Stimulated activated CD4-positive, alpha-beta T cell treated with anti-CD3 and anti-CD28 coated beads, Interleukin-1b, Interleukin-23, amount 100 ng/mL, for 48 hours (primary cell): ENCODE measurements at regions not wholly inside any gene's neighbourhood (a gene's known extent, or its start where the extent isn't known, plus 50 kb on each side); places are given as distances from the start of the nearest gene placed in this dataset.
"Not testable (repeated sequence)": the region's sequence is repeated elsewhere in the genome, so short reads cannot be mapped to it uniquely, and the experiment has no call there.

Experiments used
- DNase-seq: peaks from one replicate; pipeline ENCODE4 v3.0.0-alpha.2; 2020

GRCh38 chr5:67978171-67978570 is 237.4 kb upstream of the PIK3R1 start:
- DNase-seq, result no peak

DNA sequence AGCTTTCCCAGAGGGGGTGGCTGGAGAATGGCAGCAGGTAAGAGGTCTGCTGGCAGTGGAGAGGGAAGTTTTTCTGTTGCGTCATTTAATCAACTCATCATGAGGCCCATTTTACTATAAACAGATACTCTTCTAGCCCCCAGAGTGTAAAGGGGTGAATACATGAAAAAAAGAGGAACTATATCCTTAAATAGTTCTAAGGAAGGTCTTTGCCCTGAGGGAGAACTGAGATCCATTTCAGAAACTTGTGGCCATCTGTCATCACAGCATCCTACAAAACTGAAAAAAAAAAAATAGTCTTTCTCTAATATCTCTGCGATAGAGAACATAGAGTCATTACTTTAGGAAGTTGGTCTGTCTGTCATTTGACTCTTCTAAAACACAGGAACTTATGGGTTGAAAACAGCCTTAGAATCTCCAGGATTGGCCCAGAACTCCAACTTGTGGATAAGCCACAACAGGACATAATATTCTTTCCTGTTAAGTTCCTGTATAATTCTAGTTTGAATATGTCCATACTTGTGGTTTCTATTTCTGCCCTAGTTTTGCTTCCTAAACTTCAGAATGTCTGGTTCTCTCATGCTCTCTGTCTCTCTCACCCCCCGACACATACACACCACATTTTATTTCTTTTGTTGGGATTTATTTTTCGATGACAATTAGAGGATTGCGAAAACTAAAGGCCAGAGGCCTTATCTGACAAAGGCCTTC is 238.5 kb upstream of the PIK3R1 start:
- no peak for DNase-seq

DNA sequence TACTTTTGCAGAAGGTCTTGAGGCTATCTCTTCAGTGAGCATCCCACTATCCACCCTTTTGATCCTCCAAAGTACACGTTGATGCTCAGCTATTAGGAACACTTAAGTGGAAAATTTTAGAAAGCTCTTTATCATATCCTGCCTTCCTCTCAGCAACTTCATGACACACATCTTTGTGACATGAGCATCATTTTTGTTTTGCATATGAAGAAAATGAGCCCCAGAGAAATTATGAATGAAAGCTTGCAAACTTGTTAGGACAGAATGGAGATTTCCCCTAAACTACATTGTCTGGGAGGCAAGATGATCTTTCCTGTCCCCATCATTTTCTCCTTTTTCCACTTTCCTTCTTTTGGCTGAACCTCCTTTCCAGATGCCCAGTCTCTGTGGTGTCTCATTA is 239.4 kb upstream of the PIK3R1 start:
- no peak for DNase-seq

DNA sequence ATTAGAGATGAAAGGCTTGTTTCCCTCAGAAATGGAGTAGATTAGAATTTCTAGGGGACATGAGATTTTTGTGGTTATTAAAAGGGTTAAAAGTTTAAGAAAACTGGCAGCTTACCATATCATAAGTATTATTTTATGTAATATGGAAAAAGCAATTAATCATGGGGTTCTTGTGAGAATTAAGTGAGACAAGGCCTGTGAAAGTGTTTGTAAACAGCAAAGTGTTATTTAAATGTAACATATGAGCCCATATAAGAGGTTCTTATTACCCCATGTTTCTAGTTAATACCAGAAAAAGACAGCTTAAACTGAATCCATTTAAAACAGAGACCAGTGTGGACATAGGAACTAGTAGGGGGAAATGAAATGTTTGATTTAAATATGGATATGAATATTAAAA is 241.1 kb upstream of the PIK3R1 start:
- no peak for DNase-seq

GRCh38 chr5:67974054-67974453 is 241.5 kb upstream of the PIK3R1 start:
- no peak for DNase-seq

DNA sequence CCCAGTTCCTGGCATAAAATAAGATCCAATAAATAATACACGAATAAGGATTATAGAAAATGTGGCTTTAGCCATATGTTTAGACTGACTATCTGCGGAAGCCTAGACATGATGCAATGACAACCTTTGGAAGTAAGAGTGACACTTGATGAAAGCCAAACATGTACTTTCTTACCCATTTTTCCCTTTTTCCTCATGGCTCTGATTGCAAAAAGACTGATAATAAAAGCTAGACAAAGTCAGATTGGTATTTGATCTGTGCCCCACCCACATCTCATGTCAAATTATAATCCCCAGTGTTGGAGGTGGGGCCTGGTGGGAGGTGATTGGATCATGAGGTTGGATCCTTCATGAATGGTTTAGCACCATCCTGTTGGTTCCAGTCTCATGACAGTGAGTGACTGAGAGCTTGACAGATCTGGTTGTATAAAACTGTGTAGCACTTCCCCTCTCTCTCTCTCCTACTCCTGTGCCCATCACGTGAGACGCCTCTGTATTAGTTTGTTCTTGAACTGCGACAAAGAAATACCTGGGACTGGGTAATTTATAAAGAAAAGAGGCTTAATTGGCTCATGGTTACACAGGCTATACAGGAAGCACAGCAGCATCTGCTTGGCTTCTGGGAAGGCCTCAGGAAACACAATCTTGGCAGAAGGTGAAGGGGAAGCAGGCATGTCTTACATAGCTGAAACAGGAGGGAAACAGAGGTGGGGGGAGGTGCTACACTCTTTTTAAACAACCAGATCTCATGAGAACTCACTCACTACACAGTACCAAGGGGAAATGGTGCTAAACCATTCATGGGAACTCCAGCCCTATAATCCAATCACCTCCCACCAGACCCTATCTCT is 243.4 kb upstream of the PIK3R1 start:
- no peak for DNase-seq

DNA sequence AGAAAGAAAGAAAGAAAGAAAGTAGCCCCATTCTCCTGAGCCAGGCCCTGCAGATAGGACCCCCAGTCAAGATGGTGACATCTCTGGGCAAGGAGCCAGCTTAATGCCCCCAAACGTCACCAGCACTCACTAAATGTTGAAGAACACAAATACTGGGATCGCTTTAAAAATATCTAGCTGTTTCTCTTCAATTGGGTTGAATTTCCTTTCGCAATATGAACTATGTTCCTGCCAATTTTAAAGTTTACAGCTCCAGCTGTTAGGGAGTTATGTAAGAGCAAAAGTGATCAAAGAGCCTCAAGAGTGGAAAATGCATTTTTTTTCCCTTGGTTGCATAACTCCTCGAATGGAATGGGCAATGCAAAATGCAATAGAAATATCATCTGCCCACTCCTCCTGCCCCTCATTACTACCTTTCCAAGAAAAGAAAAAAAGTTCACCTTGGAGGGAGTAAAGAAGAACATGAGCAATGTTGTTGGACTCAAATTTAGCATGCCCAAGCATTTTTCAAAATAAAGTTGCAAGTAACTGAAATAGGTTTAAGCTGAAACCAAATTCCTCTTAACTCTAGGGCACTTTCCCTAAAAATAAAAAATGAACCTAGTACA is 244.2 kb upstream of the PIK3R1 start:
- no peak for DNase-seq

- DNase-seq, result no peak
Measured at GRCh38 chr5:67969631-67970030, 245.9 kb upstream of the PIK3R1 start.

DNA sequence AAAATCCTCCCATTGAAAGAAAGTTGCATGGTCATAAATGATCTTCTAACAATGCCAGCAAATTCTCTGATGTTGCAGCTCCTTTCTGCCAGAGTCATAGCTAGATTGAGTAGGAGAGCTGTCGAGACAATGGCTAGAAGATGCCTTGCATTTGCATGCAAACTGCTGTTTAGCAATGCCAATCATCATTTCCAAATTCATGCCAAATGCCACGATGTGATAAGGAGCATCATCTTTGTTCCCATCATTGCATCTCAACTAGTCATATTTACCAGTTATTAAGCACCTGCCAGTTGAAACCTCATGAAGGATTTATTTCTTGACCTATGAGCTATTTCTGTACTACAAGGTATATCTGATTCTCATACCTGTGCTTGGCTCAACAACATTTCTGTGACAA is 246.4 kb upstream of the PIK3R1 start:
- DNase-seq, result no peak

DNA sequence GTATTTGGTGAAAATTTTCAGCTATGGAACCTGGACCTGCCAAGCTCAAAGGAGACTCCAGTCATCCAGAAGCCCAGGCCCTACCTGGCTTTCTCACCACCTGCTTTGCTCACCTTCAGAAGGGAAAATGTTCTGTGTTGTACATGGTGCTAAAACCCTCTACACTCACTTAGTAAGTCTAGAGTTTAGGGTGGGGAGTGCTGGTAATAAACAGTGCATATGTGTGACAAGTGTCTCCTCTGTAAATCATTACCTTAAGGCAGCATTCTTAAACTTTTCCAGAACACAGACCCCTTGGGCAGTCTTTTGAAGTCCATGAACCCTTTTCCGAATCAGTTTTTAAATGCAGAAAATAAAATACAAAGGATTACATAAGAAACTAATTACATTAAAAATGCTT is 248.8 kb upstream of the PIK3R1 start:
- DNase-seq, result no peak

DNA sequence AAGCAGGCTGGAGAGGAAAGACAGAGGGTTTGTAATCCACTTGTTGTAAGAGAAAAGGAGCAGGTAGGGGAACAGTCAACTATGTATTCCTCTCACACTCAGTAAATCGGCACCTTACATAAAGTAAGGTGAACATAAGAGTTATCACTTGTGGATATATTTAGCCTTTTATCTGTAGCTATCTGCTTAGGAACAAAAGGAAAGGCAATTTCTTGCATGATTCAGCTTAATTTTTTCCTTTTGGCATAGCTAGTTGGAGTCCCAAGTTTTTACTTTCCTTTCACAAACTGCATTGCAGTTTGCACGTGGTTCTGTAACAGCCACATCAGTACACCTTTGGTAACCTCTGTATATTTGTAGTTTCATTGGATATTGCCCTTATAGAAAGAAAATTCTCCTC is 250.9 kb upstream of the PIK3R1 start:
- no peak for DNase-seq

DNA sequence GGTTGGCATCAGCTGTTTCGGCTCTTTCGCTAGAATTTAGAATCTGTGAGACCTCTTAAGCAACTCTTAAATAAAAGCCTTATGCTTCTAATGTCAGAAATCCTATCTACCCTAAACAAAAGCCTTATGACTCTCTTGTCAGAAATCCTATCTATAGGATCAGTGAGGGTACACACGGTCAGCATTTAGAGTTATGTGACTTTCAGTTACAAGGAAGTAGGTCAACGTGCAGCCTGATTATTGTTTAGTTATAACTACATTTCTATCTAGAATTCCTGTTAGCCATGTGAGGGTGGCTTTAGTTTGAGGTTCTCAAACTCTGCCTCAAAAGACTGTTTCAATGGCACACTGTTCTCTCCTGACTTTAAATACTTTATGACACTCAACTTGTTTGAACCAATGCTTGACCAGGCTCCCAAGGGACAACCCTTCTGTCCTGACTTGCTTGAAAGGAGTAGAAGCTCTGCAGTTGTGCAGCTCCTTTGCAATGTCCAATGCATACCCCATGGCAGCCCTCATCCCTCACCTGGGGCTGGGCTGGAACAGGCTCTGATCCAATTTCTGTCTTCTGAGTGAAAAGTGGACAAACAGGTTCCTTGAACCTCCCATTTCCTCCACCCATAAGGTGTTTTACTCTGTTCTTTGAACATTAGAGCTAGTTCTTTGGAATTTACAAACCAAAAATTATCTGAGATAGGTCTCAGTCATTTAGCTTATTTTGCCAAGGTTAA is 251.6 kb upstream of the PIK3R1 start:
- no peak for DNase-seq

DNA sequence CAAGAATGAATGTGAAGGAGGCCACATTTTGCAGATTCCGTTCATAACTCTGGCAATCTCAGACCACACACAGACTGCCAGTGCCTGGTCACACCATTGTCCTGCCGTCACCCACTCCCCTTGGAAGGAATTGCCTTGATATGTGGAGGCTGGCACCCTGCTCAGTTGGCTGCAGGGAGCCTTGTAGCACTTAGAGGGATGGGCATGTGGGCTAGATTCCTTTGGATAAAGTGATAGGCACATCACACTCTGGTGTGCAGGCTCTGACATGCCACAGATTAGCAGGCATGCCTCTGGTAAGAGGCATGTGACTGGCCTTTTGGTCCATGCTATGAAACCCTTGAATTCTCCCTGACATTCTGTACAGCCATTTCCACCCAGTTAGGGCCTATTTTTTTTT is 254.6 kb upstream of the PIK3R1 start:
- no peak for DNase-seq

- no peak for DNase-seq
Measured at GRCh38 chr5:67957374-67957773, 258.2 kb upstream of the PIK3R1 start.

DNA sequence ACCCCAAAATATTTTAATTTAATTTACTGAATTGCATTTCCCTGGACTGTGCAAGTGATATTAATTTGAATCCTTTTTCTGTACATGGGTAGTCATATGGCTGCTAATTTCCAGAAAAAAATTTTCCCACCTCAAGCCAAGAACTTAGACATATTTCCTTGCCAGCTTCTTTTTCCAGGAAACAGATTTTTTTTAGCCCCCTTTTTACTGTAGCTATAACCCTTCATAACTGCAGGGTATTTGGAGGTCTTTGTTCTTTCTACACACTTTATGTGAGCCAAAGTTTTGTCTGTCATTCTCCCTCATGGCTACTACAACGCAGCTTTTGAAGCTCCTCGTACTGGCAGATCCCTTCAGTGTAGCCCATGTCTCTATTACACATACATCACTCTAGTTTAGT is 261.2 kb upstream of the PIK3R1 start:
- DNase-seq, result no peak

- DNase-seq, result no peak
Measured at GRCh38 chr5:67942421-67942820, 273.1 kb upstream of the PIK3R1 start.

- no peak for DNase-seq
Measured at GRCh38 chr5:67941614-67942401, 273.7 kb upstream of the PIK3R1 start.

DNA sequence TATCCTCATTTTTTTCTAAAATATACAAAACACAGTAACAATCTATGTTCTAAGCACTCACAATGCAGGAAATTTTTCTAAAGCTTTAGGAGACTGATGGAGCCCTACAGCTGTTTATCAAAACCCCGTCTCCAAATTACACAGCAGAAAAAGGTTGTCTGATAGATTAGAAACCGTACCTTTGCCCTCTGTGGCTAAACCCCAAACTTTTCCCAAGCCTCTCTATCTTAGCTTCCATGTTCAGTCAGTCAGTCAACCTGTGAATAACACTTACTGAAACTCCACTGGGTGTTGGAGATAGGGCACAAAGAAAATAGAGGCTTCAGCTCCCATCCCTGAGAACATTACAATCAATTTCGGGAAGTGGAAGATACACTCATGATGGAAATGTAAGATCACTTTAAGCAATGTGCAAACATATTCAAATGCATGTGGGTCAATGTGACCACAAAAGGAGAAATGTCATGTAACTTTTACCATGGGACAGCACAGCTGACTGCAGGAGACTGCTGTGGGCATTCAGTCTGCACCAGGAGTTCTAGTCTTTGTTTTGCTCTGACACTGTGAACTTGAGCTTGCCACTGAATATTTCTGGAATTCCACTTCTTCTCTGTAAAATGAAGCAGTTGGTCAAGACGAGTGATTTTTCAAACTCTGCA is 279.5 kb upstream of the PIK3R1 start:
- no peak for DNase-seq

DNA sequence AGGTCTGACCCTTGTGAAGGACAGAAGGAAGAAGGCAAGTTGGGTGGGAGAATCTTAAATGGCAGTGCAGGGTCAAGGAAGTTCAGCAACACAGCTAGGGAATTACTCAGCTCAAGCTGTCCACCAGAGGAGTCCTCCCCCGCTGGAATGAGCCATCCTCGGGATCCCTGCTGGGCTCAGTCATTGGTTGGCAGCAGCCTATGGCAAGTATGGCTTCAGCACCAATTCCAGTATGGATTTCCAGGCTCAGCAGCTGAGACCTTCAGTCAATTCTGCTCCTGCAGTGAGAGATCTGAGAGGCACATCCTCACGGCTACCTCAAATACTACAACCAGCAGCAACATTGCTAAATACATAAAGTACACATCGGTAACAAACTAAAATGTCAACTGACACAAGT is 280.6 kb upstream of the PIK3R1 start:
- DNase-seq, result no peak

- DNase-seq, result no peak
Measured at GRCh38 chr5:67925511-67925910, 290.0 kb upstream of the PIK3R1 start.

DNA sequence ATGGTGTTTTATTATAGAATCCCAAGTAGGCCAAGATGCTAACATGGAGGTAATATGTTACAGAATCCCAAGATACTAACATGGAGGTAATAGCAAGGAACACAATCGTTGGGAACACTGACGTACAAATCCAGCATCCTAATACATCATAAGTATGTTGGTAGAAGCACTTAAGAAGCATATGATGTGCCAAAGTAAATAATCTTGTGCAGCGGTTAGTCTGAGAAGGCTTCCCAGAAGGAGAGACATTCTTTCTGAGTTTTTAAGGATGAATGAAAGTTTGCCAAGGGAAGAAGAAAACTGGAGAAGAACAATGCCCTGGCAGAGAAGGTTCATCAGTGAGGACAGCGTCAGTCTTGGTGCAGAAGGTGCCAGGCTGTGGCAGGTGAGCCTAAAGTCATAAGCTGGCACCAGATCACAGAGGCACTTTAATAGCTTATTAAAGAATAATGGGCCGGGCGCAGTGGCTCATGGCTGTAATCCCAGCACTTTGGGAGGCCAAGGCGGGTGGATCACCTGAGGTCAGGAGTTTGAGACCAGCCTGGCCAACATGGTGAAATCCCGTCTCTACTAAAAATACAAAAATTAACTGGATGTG is 294.5 kb upstream of the PIK3R1 start:
- DNase-seq, result no peak

- DNase-seq, result not testable (repeated sequence)
Measured at GRCh38 chr5:67919532-67919931, 296.0 kb upstream of the PIK3R1 start.
